ENCODE measurements at regions not wholly inside any gene's neighbourhood (a gene's known extent, or its start where the extent isn't known, plus 50 kb on each side); places are given as distances from the start of the nearest gene placed in this dataset.

GRCh38 chr3:153042088-153042487 is 119.9 kb upstream of the RAP2B start:
- Histone ChIP-seq H3K9ac (ENCODE audit: low read length) (no peak overlapping the region), H3K9me3 (ENCODE audit: low read length) (no peaks in the 10 kb centered on the region), H2AFZ (ENCODE audit: low read depth, low read length) (no peak overlapping the region), H3K4me3 (ENCODE audit: low read length) (no peak overlapping the region), H3K36me3 (ENCODE audit: insufficient read depth, low read length) (no peaks in the 10 kb centered on the region), H3K27ac (ENCODE audit: low read length) (no peak overlapping the region), H3K9me2 (ENCODE audit: insufficient read depth, low read length) (no peaks in the 10 kb centered on the region), H3K27me3 (ENCODE audit: insufficient read depth, low read depth, low read length) (no peaks in the 10 kb centered on the region), H4K20me1 (ENCODE audit: insufficient read depth) (no peaks in the 10 kb centered on the region), H3K4me2 (ENCODE audit: low read length) (no peak overlapping the region), H3F3A (ENCODE audit: insufficient read depth, low read length, poor library complexity, severe bottlenecking) (no peaks in the 10 kb centered on the region), H3K79me2 (replicated peaks; ENCODE audit: insufficient read depth, low read length) (no peaks in the 10 kb centered on the region)
- TF ChIP-seq REST (IDR thresholded peaks at IDR 0.05; ENCODE audit: borderline replicate concordance) = no peak
- no peak for TF ChIP-seq EP300 (conservative IDR thresholded peaks at IDR 0.05; ENCODE audit: poor library complexity, severe bottlenecking)
- TF ChIP-seq POLR2AphosphoS5 (IDR thresholded peaks at IDR 0.05) = no peak
- no peak for TF ChIP-seq EZH2 (IDR thresholded peaks at IDR 0.05; ENCODE audit: borderline replicate concordance, insufficient read depth, low read length, poor library complexity, severe bottlenecking)
- no peak for TF ChIP-seq RAD21 (conservative IDR thresholded peaks at IDR 0.05)
- TF ChIP-seq TAF1 (IDR thresholded peaks at IDR 0.05; ENCODE audit: low read depth) = no peak
- TF ChIP-seq SMC3 (conservative IDR thresholded peaks at IDR 0.05; ENCODE audit: poor library complexity) = no peak
- TF ChIP-seq CTCF (IDR thresholded peaks at IDR 0.05; ENCODE audit: poor library complexity, severe bottlenecking) = no peak
- no peak for TF ChIP-seq MXI1 (conservative IDR thresholded peaks at IDR 0.05; ENCODE audit: poor library complexity, severe bottlenecking)

GRCh38 chr3:153043729-153044328 is 118.2 kb upstream of the RAP2B start:
- Histone ChIP-seq H3K27me3 (ENCODE audit: insufficient read depth, low read depth, low read length) (no peaks in the 10 kb centered on the region), H3F3A (ENCODE audit: insufficient read depth, low read length, poor library complexity, severe bottlenecking) (no peaks in the 10 kb centered on the region), H3K79me2 (replicated peaks; ENCODE audit: insufficient read depth, low read length) (no peaks in the 10 kb centered on the region), H3K27ac (ENCODE audit: low read length) (no peak overlapping the region), H2AFZ (ENCODE audit: low read depth, low read length) (no peak overlapping the region), H3K9me3 (ENCODE audit: low read length) (no peaks in the 10 kb centered on the region), H3K9ac (ENCODE audit: low read length) (no peak overlapping the region), H3K36me3 (ENCODE audit: insufficient read depth, low read length) (no peaks in the 10 kb centered on the region), H4K20me1 (ENCODE audit: insufficient read depth) (no peaks in the 10 kb centered on the region), H3K9me2 (ENCODE audit: insufficient read depth, low read length) (no peaks in the 10 kb centered on the region), H3K4me2 (ENCODE audit: low read length) (no peak overlapping the region), H3K4me3 (ENCODE audit: low read length) (no peak overlapping the region)
- TF ChIP-seq EP300 (conservative IDR thresholded peaks at IDR 0.05; ENCODE audit: poor library complexity, severe bottlenecking) (no peak), TAF1 (IDR thresholded peaks at IDR 0.05; ENCODE audit: low read depth) (no peak), POLR2AphosphoS5 (IDR thresholded peaks at IDR 0.05) (no peak), MXI1 (conservative IDR thresholded peaks at IDR 0.05; ENCODE audit: poor library complexity, severe bottlenecking) (no peak), CTCF (IDR thresholded peaks at IDR 0.05; ENCODE audit: poor library complexity, severe bottlenecking) (no peak), RAD21 (conservative IDR thresholded peaks at IDR 0.05) (no peak), SMC3 (conservative IDR thresholded peaks at IDR 0.05; ENCODE audit: poor library complexity) (no peak), REST (IDR thresholded peaks at IDR 0.05; ENCODE audit: borderline replicate concordance) (no peak), EZH2 (IDR thresholded peaks at IDR 0.05; ENCODE audit: borderline replicate concordance, insufficient read depth, low read length, poor library complexity, severe bottlenecking) (no peak)
